ENCODE measurements at regions not wholly inside any gene's neighbourhood (a gene's known extent, or its start where the extent isn't known, plus 50 kb on each side); places are given as distances from the start of the nearest gene placed in this dataset.

DNA sequence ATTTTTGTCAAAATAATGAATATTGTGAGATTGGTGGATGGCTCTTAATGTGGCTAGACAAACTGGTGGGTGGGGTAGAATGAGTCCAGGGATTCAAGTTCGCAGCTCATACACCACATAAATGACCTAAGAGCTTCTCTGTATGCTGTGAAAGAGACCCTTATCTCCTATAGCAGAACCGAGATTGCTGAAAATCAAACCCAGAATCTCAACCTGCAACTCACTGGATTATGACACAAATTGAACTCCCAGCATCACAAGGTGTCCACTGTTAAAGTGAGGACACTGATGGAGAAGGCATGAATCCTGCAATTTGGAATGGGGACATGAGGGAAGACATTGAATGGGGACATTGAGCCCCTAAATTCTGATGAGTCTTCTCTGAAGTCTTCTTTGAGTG lies 51.3 kb upstream of the CNKSR3 start:
- no peak for DNase-seq

DNA sequence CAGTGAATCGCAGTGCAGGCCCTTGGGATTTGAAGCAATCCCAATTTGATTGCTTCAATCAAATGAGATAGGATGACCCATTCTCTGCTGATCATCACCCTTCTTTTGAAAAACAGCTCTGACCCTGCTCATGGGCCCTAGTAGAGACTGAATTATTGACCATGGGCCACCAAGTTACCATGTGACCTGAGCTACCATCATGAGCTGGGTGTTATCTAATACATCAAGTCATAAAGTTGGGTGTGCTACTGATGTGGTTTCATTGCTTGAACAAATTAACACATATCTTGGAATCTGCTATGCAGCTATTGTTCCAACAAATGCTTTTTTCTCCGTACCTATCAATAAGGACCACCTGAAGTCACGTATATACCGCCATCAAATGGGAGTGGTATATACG lies 54.8 kb upstream of the CNKSR3 start:
- no peak for DNase-seq

DNA sequence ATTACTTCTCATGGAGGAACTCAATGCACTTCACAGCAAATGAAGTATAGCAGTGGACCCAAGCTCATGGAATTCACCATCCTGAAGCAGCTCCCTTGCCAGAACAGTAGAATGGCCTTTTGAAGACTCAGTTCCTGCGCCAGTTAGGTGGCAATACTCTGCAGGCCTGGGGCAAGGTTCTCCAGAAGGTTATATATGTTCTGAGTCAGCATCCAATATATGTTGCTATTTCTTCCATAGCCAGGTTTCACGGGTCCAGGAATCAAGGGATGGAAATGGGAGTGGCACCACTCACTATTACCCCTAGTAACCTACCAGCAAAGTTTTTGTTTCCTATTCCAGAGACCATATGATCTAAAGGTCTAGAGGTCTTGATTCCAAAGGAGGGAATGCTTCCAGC lies 56.4 kb upstream of the CNKSR3 start:
- DNase-seq = no peak

DNA sequence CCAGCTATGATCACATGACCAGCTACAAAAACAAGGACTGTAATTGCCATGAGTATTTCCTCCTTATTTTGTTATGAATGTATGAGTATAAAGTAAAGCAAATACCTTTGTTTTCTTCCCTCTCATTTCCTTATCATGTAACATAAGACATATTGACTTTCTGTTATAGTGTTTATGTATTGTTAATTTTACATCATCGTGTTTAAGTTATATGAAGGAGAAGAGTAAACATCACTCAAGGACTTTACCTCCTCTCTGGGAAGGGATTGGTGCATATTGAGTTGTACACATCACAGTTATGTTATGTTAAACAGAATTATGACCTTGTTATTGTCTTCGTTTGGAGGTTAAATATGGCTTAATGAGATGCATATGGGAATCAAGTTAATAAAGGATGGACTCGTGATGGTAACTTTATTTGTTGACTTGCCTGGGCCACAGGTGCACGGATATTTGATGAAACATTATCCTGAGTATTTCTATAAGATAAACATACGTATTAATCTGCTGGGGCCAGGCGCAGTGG lies 57.3 kb upstream of the CNKSR3 start:
- no peak for DNase-seq

DNA sequence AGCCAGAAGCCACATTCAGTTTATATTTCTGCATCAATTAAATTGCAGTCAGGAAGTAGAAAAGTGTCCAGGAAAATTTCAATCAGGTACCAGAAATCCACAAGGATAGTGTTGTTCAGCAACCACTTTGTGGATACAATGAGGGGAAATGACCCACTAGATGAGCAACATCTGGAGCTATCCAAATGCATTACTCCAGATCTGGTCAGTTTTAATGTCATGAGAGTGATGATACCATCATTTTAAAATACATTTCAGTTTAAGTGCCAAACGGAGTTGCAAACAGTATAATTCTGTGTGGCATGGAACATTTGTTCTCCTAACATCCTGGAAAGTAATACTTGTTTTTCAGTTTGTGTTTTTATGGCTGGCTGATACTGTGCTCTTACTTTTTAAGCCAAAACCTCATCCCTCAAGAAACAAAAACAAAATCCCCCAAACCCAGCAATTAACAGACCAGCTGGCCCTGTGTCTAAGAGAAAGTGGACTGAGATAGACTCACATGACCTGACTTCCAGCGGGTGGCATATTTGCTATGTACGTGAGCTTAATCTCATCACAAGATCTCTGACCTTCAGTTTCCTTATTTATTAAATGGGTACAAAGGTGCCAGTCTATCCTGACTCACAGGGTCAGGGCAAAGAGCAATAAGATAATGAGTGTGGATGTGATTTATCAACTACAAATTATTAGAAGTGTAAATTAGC lies 58.8 kb upstream of the CNKSR3 start:
- peak; percentile 5 for DNase-seq

DNA sequence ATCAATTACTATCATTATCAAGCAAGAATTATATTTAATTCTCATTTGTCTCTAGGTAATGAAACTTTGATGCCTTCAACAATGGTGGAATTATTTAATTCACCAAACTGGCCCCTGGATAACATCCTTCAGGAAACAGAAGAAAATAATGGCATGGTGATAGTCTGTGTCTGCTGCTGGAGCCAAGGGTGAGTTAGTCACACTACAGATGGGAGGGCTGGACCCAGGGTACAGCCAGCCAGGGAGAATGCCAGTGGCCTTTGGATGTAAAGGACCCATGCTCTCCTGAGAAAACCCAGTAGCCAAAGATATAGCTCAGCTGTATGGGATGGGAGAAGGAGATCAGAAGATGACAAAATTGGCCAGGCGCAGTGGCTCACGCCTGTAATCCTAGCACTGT lies 60.0 kb upstream of the CNKSR3 start:
- DNase-seq = no peak

DNA sequence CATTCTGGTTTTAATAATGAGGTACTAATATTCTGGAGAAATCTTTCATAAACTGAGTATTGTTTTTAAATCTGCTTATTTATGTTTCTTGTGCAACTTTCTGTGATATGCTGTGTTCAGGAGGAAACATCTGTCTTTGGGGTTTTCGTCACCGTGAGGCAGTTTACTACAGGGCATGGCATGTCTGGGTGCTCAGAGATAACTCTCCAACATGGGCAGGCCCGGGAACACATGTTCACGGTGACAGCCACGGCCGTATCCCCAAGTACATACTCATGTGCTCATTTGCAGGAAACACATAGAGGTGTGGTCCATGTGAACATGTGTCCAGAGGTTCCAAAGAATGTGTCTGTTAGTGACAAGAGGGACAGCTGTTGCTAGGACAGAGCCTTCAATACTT lies 62.1 kb upstream of the CNKSR3 start:
- DNase-seq = no peak

DNA sequence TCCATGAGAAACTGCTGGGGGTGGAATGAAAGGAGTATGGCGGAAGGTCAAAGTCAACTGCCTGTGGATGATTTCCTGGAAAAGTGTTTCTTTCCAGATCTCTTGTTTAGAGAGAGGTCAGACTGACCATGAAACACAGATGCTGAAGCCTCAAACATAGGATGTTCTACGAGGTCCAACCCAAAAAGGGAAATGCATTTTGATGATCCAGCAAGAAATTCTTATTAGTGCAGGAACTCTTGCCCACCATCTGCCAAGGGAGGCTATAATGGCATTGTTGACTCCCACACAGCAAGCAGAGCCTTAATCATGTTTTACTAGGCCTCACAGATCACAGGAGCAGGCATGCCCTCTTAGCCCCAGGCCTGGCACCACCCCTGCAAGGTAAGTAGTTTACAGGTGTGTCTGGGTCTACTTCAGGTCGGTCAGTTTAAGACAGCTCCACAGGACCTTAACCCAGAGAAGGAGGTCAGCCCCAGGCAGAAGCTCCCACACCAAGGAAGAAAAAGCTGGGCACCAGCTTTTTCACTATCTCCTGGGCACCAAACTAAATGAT lies 67.6 kb upstream of the CNKSR3 start:
- DNase-seq = no peak

DNA sequence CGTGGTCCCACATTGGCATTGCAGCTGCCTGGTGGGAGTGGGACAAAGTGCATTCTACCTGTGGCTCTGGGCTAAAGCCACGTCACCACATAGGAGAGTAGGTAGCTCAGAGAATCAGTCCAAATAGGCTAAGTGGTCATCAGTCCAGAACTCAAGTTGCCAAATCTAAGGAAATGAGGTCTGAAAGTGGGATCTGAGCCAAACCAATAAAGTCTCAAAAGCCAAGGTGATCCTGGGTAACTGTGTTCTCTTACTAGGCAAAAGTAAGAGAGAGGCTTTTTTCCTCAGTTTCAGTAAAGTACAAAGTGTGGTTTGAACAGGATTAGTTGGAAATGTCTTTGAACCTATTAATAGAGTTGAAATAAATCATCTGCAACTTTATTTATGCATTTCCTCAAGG lies 68.6 kb upstream of the CNKSR3 start:
- no peak for DNase-seq

DNA sequence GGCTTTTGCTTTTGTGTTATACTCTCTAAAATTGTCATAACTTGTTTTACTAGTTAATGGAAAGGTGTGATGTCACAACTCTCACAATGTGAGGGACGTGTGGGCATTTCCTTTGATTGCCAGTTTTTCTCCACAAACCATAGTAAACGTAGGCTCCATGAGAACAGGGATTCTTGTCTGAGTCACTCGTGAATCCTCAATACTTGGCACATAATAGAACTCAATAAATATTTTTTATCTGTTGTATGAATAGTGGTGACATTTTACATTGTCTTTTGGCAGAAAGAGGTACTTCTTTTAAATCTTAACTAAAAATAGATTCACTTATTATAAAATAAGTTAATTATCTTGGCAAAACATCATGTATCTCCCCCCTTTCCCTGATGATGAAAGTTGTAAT lies 69.0 kb upstream of the CNKSR3 start:
- no peak for DNase-seq

DNA sequence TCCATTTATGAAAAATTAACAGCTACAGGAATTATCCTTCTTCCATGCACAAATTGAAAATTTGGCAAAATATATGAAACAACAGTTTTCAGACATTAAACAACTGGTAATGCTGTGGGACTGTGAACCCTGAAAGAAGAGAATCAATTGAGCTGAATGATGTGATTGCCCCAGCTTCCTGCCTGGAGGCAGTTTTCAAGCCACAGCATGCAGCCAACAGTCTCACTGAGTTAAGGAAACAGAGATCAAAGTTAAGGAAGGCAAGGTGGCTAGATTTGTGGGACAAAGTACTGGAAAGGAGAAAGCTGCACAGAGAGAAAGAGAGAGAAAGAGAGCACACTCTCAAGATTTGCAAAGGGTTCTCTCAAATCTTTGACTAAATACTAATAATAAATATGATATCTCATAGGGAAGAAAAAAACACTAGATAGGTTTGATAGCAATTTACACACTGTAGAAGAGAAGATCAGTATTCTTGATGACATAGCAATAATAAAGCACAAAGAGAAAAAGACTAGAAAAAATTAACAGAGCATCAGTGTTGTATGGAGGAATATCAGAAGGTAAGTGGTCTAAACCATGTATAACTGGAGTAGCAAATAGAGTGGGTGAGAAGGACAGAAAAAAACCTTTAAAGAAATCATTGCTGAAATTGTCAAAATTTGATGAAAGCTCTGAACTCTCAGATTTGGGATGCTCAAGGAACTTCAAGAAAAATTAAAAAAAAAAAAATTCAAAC lies 70.1 kb upstream of the CNKSR3 start:
- no peak for DNase-seq

DNA sequence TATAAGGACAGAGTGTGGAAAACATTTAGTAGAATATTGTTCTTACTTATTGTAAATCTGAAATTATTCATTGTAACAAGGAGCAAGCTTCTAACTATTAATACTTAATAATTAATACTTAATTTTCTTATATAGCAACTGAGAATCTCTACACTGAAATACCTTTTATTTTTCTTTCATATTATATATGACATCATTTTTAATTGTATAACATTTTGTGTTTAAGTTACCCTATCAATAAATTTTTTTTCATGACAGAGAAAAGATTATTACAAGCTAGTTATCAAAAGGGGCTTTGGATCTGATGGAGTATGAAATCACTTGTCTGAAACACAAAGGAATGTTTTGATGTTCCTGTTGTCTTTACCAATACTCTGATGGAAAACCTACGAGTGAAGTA lies 72.2 kb upstream of the CNKSR3 start:
- no peak for DNase-seq

DNA sequence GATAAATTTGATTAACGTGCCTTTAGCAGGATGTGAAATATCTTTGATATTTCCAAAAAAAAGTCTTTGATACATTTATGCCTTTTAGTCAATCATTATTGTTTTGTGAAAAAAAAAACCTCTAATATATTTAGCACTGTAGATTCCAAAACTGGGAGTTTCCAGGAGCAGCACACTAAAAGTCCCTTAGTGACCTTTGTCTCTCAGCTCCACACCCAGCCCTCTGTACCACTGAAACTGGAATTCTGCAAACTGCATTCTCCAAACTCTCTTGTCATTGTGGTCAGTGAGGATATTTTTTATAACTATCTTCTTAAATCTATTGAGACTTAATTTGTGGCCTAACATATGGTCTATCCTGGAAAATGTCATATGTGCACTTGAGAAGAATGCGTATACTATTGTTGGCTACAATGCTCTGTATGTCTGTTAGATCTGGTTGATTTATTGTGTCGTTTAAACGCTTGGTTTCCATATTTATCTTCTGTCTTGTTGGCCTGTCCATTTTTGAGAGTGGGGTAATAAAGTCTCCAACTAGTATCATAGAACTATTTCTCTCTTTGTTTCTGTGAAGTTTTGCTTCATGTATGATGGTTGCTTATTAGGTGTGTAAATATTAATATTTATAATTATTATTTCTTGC lies 73.2 kb upstream of the CNKSR3 start:
- DNase-seq = no peak

DNA sequence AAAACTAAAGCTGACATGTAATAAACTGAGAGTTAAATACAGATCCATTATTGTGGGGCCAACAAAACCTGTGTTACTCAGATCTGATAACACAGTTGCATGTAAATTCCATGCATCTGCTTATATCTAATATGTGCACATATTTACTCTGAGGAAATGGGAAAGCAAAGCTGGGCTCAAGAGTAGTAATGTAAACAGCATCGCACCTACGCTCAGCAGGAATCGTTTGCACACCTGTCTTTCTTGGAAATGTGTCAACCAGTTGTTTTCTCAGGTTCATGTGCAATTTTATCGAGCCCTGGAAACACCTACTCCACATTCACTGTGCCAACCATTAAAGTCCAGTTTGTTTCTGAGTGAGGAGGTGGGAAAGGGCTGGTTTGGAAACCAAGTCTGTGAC lies 80.3 kb upstream of the CNKSR3 start:
- DNase-seq = no peak

DNA sequence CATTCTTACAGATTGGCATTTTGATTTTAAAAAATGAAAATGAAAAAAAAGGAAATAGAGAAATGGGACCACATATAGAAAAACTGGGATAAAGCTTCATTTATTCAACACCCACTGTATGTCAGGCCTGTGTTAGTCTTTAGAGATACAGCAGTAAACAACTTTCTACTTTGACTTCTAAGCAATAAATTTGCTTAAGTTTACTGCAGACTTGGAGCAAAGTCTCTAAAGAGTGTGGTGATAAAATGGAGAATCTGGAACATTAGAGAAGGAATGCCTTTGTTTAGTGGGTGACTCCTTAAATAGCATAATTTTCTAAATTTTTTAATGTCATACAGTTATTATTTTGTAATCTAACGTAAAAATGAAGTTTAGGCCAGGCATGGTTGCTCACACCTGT lies 80.7 kb upstream of the CNKSR3 start:
- DNase-seq = no peak

DNA sequence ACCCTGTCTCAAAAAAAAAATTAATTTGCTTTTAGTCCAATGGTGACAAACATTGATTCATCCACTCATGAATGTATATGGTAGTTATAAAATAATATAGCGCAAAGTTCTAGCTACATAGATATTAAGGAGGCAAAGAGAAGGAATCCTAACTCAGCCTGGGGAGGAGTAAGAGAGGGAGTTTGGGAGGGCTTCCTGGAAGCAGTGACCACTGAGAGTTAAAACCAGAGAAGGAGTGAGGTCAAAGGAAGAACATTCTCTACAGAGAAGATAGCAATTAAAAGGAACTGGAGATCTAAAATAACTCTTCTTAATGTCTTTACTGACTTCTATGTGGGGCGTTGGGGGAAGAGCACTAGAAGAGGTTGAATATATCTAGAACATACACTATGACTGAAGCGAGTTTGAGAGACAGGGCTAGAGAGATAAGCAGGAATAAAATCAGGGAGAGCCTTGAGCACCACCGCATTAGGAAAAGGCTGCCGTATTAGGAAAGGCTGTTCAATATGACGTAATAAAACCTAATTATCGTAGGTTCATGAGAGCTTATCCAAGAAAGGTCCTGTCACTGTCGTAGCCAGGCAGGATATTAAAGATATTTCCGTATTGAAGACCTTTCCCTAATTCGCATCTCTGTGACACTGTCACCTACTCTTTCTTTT lies 81.8 kb upstream of the CNKSR3 start:
- no peak for DNase-seq

DNA sequence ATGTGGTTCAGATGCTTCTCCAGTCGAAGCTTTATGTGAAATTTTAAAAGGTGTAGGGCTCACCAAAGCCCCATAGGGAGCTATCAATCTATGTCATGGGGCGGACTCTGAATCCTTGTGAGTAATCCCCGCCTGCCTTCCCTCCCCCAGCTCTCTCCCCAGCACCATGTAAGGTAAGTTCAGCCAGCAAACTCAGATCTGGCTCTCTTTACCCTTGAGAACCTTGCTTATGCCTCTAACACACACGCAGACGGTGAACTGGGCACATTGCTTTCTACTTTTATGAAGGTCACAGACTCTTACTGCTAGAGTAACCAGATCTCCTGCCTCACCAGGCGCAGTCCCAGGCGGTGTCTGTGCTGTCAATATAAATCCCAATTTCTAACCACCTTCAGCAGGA lies 82.6 kb upstream of the CNKSR3 start:
- DNase-seq = no peak

DNA sequence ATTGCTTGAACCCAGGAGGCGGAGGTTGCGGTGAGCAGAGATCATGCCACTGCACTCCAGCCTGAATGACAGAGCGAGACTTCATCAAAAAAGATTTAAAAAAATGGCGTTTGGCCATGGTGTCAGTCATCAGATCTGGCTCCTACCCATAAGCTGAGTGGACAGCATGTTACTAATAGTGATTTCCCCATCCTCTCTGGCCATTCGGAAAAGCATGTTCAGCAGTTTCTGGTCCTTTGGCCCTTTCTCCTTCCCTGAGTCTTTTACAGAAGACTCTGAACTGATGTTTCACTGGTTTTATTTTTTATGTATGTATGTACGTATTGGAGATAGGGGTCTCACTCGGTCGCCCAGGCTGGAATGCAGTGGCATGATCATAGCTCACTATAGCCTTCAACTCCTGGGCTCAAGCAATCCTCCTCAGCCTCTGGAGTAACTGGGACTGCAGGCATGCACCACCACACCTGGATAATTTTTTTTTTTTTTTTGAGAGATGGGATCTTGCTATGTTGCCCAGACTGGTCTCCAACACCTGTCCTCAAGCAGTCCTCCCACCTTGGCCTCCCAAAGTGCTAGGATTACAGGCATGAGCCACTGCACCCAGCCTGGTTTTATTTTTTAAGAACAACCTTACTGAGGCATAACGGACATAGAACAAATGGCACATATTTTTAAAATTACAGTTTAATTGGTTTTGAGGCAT lies 84.2 kb upstream of the CNKSR3 start:
- DNase-seq = no peak

DNA sequence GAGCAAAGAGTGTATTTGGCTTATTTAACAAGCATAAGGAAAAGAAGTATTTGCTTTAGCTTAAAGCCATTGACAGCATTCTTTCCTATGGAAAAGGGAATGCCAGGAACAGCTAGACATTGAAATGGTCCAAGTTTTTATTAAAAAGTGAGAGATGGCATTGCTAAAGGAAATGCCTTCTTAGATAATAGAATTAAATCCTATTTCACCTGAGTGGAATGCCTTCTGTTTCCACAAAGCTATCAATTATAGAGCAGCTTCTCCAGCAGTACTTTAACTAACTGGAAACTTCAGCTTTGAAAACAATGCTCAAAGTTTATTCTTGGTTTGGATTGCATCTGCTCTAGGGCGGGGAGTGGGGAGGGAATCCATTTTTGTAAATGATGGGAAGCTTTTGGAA lies 85.1 kb upstream of the CNKSR3 start:
- DNase-seq = no peak

DNA sequence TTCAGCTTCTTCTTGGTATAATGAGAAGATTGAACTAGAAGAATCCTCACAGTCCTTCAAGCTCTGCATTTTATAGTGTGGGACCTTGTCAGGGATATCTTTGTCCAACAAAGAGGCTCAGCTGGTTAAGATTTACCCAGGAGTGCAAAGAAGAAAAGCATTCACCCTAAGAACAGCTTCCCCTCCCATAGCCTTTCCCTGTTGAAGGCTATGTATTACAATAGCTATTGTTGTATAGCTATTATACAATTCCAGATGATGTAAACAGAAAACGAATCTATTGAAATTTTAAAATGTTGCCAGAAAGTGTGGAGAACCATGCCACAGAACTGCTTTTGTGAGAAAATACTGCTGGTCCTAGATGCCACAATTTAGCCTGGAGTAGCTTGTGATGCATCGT lies 85.5 kb upstream of the CNKSR3 start:
- no peak for DNase-seq

DNA sequence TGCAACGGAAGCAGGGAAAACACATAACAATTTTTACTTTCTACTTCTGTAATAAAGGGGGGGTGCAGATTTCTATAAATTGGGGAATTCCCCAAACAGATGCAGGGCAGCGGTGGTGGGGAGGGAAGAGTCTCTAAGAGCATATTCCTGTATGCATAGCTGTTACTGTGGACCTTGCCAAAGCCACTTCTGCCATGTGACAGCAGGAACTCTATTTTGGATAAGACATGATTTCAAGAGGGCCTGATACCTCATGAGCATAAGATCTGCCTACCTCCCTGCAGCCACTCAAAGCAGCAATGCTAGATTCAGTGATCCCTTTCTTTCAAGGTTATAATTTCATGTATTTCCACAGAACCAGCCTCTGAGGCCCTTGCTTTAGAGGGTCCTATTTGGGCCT lies 86.2 kb upstream of the CNKSR3 start:
- DNase-seq = no peak

DNA sequence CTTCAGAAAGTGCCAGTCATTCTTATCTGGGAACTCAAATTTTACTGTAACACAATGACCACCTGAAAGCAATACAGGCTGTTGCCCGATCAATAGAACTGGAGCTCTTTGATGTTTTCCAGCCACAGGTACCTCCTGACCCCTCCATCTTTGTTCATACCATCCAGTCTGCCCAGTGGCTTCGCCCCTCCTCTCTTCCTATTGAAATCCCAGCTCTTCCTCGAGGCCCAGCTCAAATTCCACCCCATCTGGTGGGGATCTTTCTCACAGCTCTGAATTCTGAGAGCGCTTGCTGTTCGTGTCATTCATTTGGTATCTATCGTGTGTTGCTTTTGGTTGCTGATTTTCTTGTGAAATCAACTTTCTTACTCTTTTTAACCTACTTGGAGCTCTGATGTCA lies 87.9 kb upstream of the CNKSR3 start:
- no peak for DNase-seq

DNA sequence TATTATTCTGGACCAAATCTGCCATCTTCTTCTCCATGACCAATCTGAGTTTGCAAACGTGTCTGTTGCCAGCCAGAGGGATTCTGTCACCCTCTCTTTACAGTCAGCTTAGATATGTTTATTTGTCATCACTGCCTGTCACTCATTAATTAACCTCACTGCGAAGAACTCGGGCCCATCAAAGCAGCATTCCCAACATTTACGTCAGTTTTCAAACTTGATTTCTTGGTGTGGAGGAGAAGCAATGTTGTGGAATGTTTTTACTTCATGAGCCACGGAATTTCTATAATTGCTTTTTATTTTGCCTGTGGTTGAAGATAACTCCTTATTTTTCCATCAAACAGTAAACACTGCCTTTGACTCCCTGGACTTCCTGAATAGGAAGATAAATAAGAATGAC lies 91.8 kb upstream of the CNKSR3 start:
- DNase-seq = no peak
